Cardiac fibroblast (primary cell): ENCODE measurements at regions not wholly inside any gene's neighbourhood (a gene's known extent, or its start where the extent isn't known, plus 50 kb on each side); places are given as distances from the start of the nearest gene placed in this dataset.

ENCODE experiments used
- DNase-seq, 2 donors: peaks; one replicate each; pipeline versions ENCODE4 v3.0.0 to v3.0.0-alpha.2; 2010; ENCODE audit warnings: low read depth in 2 of 2
- H3K4me3 ChIP-seq, 2 donors: replicated peaks in 1 of 2; 1 replicate in 1 of 2; 2 replicates in 1 of 2; pipeline ENCODE4 v1.5.1; 2011; ENCODE audit warnings: low read depth in 2 of 2, low read length in 2 of 2, mild to moderate bottlenecking in 2 of 2, moderate library complexity in 1 of 2
- CTCF ChIP-seq: IDR thresholded peaks from one replicate; pipeline ENCODE4 v1.5.1; 2011; ENCODE audit warnings: low read depth, mild to moderate bottlenecking, low read length, inconsistent platforms

GRCh38 chr5:107306002-107306401 is 364.7 kb downstream of the EFNA5 start:
- no peak overlapping the region for H3K4me3 ChIP-seq
- DNase-seq, result no peak
- TF ChIP-seq CTCF, result no peak

- TF ChIP-seq CTCF, result no peak
- no peak for DNase-seq
- no peak overlapping the region for H3K4me3 ChIP-seq
Measured at GRCh38 chr5:107304684-107305083, 366.1 kb downstream of the EFNA5 start.

- no peak overlapping the region for H3K4me3 ChIP-seq
- no peak for TF ChIP-seq CTCF
- DNase-seq, result no peak
Measured at GRCh38 chr5:107303171-107303968, 367.4 kb downstream of the EFNA5 start.

- no peak for DNase-seq
- no peak overlapping the region for H3K4me3 ChIP-seq
- TF ChIP-seq CTCF, result no peak
Measured at GRCh38 chr5:107302441-107302840, 368.3 kb downstream of the EFNA5 start.

GRCh38 chr5:107301999-107302398 is 368.7 kb downstream of the EFNA5 start:
- TF ChIP-seq CTCF, result no peak
- no peak for DNase-seq
- H3K4me3 ChIP-seq, result no peak overlapping the region

GRCh38 chr5:107300721-107301327 is 369.9 kb downstream of the EFNA5 start:
- no peak for DNase-seq
- no peak for TF ChIP-seq CTCF
- no peak overlapping the region for H3K4me3 ChIP-seq
